HG03045 (cell line): ENCODE measurements at regions not wholly inside any gene's neighbourhood (a gene's known extent, or its start where the extent isn't known, plus 50 kb on each side); places are given as distances from the start of the nearest gene placed in this dataset.
"Not testable (repeated sequence)": the region's sequence is repeated elsewhere in the genome, so short reads cannot be mapped to it uniquely, and the experiment has no call there.

Experiments used
- ATAC-seq: cut with Tn5 transposase; IDR thresholded peaks from one replicate; pipeline ENCODE4 v1.9.1; 2021; ENCODE audit warnings: mild to moderate bottlenecking, moderate library complexity; ENCODE audit not compliant: unreplicated experiment

DNA sequence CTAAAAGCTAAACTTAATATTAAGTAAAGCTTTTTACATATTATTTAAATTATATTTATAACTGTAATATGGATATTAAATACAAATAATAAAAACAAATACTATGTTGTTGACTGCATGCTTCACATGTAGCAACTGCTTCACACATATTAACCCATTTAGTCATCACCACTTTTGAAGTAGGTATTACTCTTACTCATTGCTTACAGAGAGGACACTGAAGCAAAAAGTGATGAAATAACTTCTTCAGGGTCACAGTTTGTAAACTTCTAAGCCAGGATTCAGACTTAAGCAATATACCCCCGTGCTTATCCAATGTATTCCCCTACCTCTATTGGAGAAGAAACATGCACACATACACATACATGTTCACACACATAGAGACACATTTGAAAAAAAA lies 166.6 kb downstream of the DKK2 start:
- ATAC-seq, result no peak

DNA sequence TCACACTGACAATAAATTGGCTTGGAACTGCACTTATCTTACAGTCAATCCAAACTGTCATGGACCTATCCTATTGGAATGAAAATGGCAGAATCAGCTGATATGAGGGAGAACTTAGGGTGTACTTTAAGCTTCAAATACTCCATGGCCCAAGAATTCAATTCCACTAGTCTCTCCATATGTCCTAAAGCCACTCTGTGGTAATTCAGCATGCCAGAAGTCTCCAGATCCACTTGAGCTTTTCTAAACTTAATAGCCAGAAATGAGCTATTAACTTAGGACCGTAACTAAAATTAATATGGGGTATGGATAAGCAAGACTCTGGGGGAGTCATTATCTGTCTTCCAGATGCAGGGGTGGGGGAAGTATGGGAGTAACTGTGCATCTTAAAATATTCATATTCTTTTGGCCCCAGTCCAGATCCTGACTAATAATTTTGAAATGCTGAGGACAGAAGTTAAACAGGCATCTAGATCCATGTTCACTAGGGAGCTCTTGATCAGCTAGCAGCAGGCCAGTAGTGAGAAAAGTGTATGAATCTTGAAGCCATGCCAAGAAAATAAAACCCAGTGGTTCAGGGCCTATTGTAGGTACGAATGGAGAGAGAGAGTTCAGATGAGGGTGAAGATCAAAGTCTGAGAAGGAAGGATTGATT lies 167.6 kb downstream of the DKK2 start:
- ATAC-seq, result no peak

DNA sequence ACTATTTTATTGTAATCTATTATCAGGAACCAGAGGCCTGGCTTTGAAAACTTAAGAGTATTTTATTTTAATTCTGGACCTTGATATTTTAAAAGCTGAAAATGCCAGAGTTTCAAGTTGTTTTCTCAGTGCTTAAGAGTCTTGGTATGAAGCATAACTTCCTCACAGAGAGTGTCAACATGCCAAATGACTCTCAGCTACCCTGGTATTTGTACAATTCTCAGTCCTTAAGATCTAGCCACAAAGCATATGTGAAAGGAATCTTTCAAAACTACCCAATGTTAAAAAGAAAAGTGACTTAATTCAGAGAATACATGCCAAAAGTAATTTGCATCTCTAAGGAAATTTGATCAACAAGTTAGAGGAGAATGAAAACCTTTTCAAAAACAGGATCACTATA lies 171.9 kb downstream of the DKK2 start:
- ATAC-seq, result no peak

DNA sequence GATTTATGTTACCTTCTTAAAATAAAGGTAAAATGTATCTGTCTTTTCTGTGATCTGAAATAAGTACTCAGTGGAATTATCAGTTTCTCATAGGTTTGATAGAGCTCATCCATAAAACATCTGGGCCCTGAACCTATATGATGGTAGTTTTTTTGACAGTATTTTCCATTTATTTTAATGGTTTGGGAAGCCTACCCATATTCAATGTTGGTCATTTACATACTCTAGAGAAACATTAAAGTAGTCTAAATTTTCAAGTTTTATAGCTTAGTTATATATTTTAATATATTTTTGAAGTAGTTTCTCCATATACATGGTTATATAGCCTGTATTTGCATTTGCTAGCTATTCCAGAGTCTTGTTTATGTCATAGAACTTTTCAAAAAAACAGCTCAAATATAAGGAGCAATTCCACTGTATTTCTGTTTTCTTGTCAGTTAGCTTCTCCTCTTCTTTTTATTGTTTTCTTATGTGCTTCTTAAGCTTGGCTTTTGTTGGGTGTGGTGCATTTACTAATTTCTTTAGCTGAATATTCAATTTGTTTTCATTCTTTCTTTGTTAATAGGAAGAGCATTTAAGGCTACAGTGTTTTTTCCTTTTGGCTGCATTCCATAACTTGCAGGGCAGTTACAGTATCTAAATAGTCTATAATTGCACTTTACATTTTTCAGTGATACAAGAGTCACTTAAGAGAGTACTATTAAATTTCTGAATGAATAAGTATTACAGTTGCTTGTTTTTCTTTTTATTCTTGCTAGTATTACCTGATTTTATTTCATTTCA lies 181.4 kb downstream of the DKK2 start:
- ATAC-seq, result no peak

DNA sequence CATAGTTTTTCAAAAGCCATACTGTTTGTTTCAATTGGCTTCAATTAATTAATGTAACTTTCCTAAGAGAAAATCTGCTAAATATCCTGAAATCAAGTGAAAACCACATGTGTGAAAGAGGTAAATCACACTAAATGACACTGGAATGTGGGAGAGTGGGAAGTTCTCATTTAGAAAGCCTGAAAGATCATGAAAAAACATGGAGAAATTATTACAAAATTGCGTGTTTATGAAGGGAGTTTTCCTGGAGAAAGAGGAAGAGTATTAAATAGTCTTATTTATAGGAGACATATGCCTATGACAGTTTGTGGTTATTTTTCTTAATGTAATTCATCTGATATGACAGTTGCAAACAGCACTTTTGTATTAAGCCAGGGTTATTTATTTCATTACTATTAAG lies 183.7 kb downstream of the DKK2 start:
- ATAC-seq, result no peak

DNA sequence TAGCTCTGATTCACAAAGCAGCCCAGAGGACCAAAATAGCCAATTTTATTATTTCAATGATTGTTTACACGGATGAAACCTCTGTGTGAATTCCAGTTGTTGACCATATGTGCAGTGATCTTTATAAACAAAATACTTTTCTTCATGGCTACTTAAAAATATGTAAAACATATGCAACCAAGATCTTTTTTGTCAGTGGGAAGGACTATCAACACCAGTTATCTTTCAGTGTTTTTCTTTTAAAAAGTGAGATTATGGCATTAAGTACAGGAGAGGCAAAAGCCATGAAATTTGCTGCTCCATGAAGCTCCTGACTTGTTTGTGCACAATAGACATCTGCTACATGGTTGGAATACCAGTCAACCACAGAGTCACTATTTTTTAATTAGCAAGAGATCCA lies 184.4 kb downstream of the DKK2 start:
- ATAC-seq, result no peak

GRCh38 chr4:106850691-106851090 lies 185.4 kb downstream of the DKK2 start:
- no peak for ATAC-seq

- no peak for ATAC-seq
Measured at GRCh38 chr4:106835919-106836318, 200.2 kb downstream of the DKK2 start.

DNA sequence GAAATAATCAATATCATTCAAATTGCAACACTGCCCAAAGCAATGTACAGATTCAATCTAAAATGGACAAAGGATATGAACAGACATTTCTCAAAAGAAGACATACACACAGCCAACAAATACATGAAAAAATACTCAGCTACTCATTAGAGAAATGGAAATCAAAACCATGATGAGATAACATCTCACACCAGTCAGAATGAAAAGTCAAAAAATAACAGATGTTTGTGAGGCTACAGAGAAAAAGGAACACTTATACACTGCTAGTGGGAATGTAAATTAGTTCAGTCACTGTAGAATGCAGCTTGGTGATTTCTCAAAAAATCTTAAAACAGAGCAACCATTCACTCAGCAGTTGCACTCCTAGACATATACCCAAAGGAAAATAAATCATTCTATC lies 205.2 kb downstream of the DKK2 start:
- ATAC-seq, result no peak

- no peak for ATAC-seq
Measured at GRCh38 chr4:106818764-106819163, 217.3 kb downstream of the DKK2 start.

DNA sequence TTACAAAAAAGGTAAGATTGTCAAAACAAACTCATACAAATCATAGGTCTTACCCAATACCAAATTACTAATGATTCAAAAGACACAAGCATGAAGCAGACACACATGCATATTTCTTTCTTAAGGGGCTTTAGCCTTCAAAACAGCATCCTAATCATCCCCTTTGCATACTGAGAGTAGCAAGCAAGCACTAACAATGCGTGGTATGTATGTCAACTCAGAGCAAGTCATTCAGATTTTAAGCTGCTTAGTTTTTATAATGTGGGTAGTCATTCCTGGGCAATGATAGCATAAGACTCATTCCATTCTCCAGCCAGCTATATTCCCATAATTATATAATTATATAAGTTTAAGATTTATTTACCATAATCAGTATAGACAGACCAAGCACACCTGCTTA lies 219.6 kb downstream of the DKK2 start:
- ATAC-seq, result no peak

- ATAC-seq, result no peak
Measured at GRCh38 chr4:106810122-106810521, 226.0 kb downstream of the DKK2 start.

GRCh38 chr4:106809076-106809475 lies 227.0 kb downstream of the DKK2 start:
- ATAC-seq, result no peak

DNA sequence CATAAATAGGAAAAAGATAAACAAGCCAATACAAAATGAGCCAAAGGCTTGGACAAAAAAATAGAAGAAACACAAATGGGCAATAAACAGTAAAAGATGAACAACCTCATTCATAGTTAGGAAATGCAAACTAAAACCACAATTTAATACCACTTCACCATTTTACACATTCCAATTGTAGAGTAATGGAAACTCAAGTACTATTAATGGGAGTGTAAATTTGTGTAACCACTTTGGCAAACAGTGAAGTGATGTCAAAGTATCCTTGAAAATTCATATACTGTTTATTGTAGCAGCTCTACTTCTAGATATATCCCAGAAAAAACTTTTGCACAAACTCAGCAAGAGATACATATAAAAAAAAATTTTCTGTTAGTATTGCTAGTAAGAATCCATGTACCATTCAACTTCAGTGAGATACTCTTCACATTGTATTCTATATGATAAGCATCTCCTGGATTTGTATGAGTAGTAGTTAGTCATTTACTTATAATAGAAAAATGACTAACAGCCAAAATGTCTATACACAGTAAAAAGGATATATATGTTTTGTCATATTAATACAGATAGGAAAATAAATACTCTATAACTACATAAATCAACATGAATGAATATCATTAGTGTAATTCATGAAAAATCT lies 229.8 kb downstream of the DKK2 start:
- ATAC-seq, result no peak

DNA sequence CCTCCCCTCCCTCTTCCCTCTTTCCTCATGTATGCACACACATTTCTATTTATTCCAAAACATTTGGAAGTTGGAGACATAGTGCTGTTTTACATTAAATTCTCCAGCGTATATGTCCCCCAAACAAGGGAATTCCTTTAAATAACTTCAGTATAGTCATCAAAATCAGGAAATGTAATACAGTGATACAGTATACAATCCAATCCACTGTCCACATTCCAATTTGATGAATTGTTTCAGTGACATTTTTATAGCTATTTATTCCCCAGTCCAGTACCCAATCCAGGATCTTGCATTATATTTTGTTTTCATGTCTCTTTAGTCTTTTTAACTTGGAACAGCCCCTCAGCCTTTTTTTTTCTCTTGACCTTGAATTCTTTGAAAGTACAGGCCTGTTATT lies 233.0 kb downstream of the DKK2 start:
- ATAC-seq, result no peak

- ATAC-seq, result no peak
Measured at GRCh38 chr4:106801386-106801785, 234.7 kb downstream of the DKK2 start.

DNA sequence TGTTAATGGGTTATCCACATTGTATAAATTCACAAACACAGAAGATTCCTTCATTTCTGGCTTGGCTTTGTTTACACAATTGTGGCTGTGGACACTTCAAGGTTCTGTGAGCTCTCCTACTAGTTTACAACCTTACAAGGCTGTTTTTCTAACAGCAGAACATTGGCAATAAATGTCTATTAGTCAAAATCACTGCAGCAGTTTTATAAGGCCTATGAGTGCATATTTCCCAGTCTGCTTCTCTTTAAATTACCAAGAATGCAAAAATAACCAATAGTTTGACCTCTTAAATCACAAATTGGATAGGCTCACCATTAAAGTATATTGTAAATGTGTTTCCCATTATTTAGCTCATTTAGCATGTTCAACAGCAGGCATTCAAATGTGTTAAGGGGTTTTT lies 239.2 kb downstream of the DKK2 start:
- no peak for ATAC-seq

- no peak for ATAC-seq
Measured at GRCh38 chr4:106795326-106795725, 240.8 kb downstream of the DKK2 start.

DNA sequence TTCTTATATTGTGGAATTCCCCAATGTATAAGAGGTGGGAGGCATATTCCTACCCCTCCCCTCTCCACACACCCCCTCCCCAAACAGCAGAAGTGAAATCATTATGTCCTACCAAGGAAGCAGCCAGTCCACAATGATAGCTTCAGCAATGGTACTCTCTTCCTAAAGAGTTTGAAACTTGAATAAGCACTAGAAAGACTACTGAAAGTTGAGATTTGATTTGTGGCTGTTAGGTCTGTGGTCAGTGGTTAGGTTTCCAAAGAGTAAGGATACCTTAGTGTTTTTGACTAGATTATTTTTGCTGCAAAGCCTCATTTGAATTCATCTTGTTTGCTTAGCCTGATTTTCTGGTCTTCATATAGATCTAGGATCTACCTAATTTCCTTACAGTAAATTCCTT lies 242.2 kb downstream of the DKK2 start:
- ATAC-seq, result no peak

DNA sequence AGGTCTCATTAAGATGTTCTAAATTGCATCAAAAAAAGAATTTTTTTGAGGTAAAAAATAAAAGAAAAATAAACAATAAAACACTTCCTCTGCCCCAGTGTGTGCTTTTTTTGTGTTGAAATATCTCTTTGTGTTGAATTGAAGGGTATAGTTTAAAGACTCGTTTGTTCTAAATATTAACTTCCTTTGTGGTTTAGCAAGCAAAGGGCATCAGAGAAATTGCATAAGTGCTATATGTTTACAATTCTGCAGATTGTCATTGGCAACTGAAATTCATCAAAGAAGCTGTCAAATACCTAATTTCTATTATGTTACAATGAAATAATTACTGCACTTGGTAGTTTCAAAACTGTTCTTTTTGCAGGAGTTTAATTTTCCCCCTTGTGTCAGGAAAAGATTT lies 260.5 kb downstream of the DKK2 start:
- ATAC-seq, result no peak

DNA sequence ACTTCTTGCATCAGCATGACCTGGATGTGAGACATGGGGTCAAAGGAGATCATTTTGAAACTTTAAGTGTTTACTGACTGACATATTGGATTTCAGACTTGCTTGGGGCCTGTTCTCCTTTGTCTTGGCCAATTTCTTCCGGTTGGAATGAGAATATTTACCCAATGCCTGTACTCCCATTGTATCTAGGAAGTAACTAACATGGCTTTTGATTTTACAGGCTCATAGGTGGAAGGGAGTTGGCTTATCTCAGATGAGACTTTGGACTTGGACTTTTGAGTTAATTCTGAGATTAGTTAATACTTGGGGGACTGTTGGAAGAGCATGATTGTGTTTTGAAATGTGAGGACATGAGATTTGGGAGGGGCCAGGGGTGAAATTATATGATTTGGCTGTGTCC lies 262.1 kb downstream of the DKK2 start:
- not testable (repeated sequence) for ATAC-seq
